ENCODE measurements at regions not wholly inside any gene's neighbourhood (a gene's known extent, or its start where the extent isn't known, plus 50 kb on each side); places are given as distances from the start of the nearest gene placed in this dataset.
A peak's percentile ranks its signal among the peaks of the same experiment; 100 is the strongest.

- FAIRE-seq, result no peak
- no peak for DNase-seq (ENCODE audit: low spot score)
Measured at GRCh38 chr13:88071371-88071770, 400.2 kb downstream of the SLITRK5 start.

GRCh38 chr13:88074794-88075510 lies 403.8 kb downstream of the SLITRK5 start:
- DNase-seq (ENCODE audit: low spot score) (no peak), FAIRE-seq (no peak)

- FAIRE-seq, result no peak
- DNase-seq (ENCODE audit: low spot score), result peak; percentile 19
Measured at GRCh38 chr13:88085036-88085435, 413.9 kb downstream of the SLITRK5 start.

GRCh38 chr13:88086577-88086976 lies 415.4 kb downstream of the SLITRK5 start:
- DNase-seq (ENCODE audit: low spot score), result peak; percentile 20
- FAIRE-seq, result peak; percentile 40

GRCh38 chr13:88097541-88097940 lies 426.4 kb downstream of the SLITRK5 start:
- FAIRE-seq (no peak), DNase-seq (ENCODE audit: low spot score) (no peak)

GRCh38 chr13:88103824-88104223 lies 432.7 kb downstream of the SLITRK5 start:
- DNase-seq (ENCODE audit: low spot score) (no peak), FAIRE-seq (no peak)

- FAIRE-seq, result no peak
Measured at GRCh38 chr13:88104576-88104975, 433.4 kb downstream of the SLITRK5 start.

GRCh38 chr13:88107570-88107969 lies 436.4 kb downstream of the SLITRK5 start:
- DNase-seq (ENCODE audit: low spot score), result no peak
- FAIRE-seq, result no peak

More at GRCh38 chr13:88104576-88104975, 433.4 kb downstream of the SLITRK5 start:
- no peak for DNase-seq (ENCODE audit: low spot score)

- DNase-seq (ENCODE audit: low spot score), result no peak
- FAIRE-seq, result no peak
Measured at GRCh38 chr13:88112526-88112925, 441.4 kb downstream of the SLITRK5 start.

GRCh38 chr13:88115976-88116375 lies 444.8 kb downstream of the SLITRK5 start:
- no peak for DNase-seq (ENCODE audit: low spot score)
- FAIRE-seq, result no peak

GRCh38 chr13:88118952-88119351 lies 447.8 kb downstream of the SLITRK5 start:
- no peak for DNase-seq (ENCODE audit: low spot score)
- FAIRE-seq, result no peak

- DNase-seq (ENCODE audit: low spot score) (no peak), FAIRE-seq (no peak)
Measured at GRCh38 chr13:88124142-88124541, 453.0 kb downstream of the SLITRK5 start.

- DNase-seq (ENCODE audit: low spot score) (no peak), FAIRE-seq (no peak)
Measured at GRCh38 chr13:88125055-88125454, 453.9 kb downstream of the SLITRK5 start.

GRCh38 chr13:88136098-88136790 lies 465.1 kb downstream of the SLITRK5 start:
- FAIRE-seq (no peak), DNase-seq (ENCODE audit: low spot score) (no peak)

GRCh38 chr13:88142653-88143052 lies 471.5 kb downstream of the SLITRK5 start:
- no peak for FAIRE-seq
- no peak for DNase-seq (ENCODE audit: low spot score)

GRCh38 chr13:88144580-88144979 lies 473.4 kb downstream of the SLITRK5 start:
- no peak for FAIRE-seq
- no peak for DNase-seq (ENCODE audit: low spot score)

- FAIRE-seq (no peak), DNase-seq (ENCODE audit: low spot score) (no peak)
Measured at GRCh38 chr13:88153353-88153752, 482.2 kb downstream of the SLITRK5 start.

GRCh38 chr13:88154001-88154400 lies 482.8 kb downstream of the SLITRK5 start:
- FAIRE-seq, result no peak
- no peak for DNase-seq (ENCODE audit: low spot score)

- no peak for FAIRE-seq
- no peak for DNase-seq (ENCODE audit: low spot score)
Measured at GRCh38 chr13:88162076-88162702, 491.0 kb downstream of the SLITRK5 start.

GRCh38 chr13:88176231-88176630 lies 505.1 kb downstream of the SLITRK5 start:
- DNase-seq (ENCODE audit: low spot score), result no peak
- no peak for FAIRE-seq

GRCh38 chr13:88183440-88183839 lies 512.3 kb downstream of the SLITRK5 start:
- DNase-seq (ENCODE audit: low spot score), result no peak
- no peak for FAIRE-seq

- FAIRE-seq, result no peak
- no peak for DNase-seq (ENCODE audit: low spot score)
Measured at GRCh38 chr13:88188986-88189385, 517.8 kb downstream of the SLITRK5 start.

All from RCC 7860 (cell line).